GM12878 (cell line): ENCODE measurements at regions not wholly inside any gene's neighbourhood (a gene's known extent, or its start where the extent isn't known, plus 50 kb on each side); places are given as distances from the start of the nearest gene placed in this dataset.

Experiments used
- ATAC-seq: fragments of 200-7000 bp; cut with Tn5 transposase; 3 replicates; pipeline ENCODE4 v1.9.1; 2020; ENCODE audit warnings: mild to moderate bottlenecking, moderate library complexity
- BruUV-seq: library from RNA; stranded (reverse); fragments of 400-500 nt; replicated peaks from 2 replicates; lab custom pipeline; 2021; lab: Mats Ljungman, UMichigan
- CTCF ChIA-PET: fragments of 300-600 bp; sonication (Branson Sonifier 250); formaldehyde crosslinking; extraction: SDS; loops from one replicate; lab custom pipeline; 2021; ENCODE audit warnings: inconsistent platforms; lab: Yijun Ruan, JAX
- POLR2A ChIA-PET: fragments of 350-600 bp; formaldehyde crosslinking; extraction: SDS; loops from one replicate; lab custom pipeline; 2021; ENCODE audit warnings: inconsistent platforms; lab: Charles Lee
- RAD21 ChIA-PET: fragments of 300-600 bp; sonication (Branson Sonifier 250); formaldehyde crosslinking; loops from one replicate; lab custom pipeline; 2023; ENCODE audit warnings: antibody characterized with exemption; ENCODE audit not compliant: unreplicated experiment; lab: Charles Lee
- SMC1A ChIA-PET: fragments of 300-600 bp; sonication (Branson Sonifier 250); formaldehyde crosslinking; loops from one replicate; lab custom pipeline; 2023; ENCODE audit not compliant: unreplicated experiment, uncharacterized antibody; lab: Charles Lee
- DNase-seq: peaks from one replicate; pipeline ENCODE4 v3.0.0-alpha.2; 2011; ENCODE audit warnings: low read depth, low spot score
- FAIRE-seq: peaks from 3 replicates; lab custom pipeline; 2011; peaks lifted over from hg19 to GRCh38; lab: Jason Lieb, UNC
- H2AFZ ChIP-seq: 2 replicates; pipeline ENCODE4 v1.6.0; 2011; ENCODE audit warnings: low read depth, low read length, control low read depth; ENCODE audit not compliant: control insufficient read depth
- H3K27ac ChIP-seq: 2 replicates; pipeline ENCODE4 v1.5.1; 2011; ENCODE audit warnings: control low read depth; ENCODE audit not compliant: control insufficient read depth, insufficient read depth
- H3K27me3 ChIP-seq, 2 experiments: replicated peaks in 1 of 2; 2 replicates each; pipeline versions ENCODE4 v1.6.0 to v1.6.1; 2011; ENCODE audit warnings: low read length in 1 of 2; ENCODE audit not compliant: control insufficient read depth in 2 of 2, insufficient read depth in 2 of 2
- H3K36me3 ChIP-seq, 2 experiments: 2 replicates each; pipeline ENCODE4 v1.5.1; 2011; ENCODE audit warnings: low read length in 1 of 2; ENCODE audit not compliant: control insufficient read depth in 2 of 2, insufficient read depth in 2 of 2
- H3K4me1 ChIP-seq: 2 replicates; pipeline ENCODE4 v1.6.1; 2011; ENCODE audit warnings: mild to moderate bottlenecking, low read length, moderate library complexity, mixed read lengths; ENCODE audit not compliant: control insufficient read depth, insufficient read depth
- H3K4me2 ChIP-seq: 2 replicates; pipeline ENCODE4 v1.6.0; 2011; ENCODE audit warnings: control low read depth; ENCODE audit not compliant: control insufficient read depth, insufficient read depth
- H3K4me3 ChIP-seq: fragments of 200-600 bp; sonication (generic); 2 replicates; pipeline ENCODE4 v1.5.1; 2016
- H3K79me2 ChIP-seq: 2 replicates; pipeline ENCODE4 v1.6.0; 2011; ENCODE audit warnings: low read length; ENCODE audit not compliant: control insufficient read depth, insufficient read depth
- H3K9ac ChIP-seq: 2 replicates; pipeline ENCODE4 v1.8.0; 2011; ENCODE audit warnings: low read length, control low read depth, mixed read lengths; ENCODE audit not compliant: control insufficient read depth, insufficient read depth
- H3K9me3 ChIP-seq: replicated peaks from 3 replicates; pipeline ENCODE4 v1.5.1; 2011; ENCODE audit warnings: mild to moderate bottlenecking, low read length; ENCODE audit not compliant: control insufficient read depth, insufficient read depth
- H4K20me1 ChIP-seq: 2 replicates; pipeline ENCODE4 v1.6.0; 2011; ENCODE audit not compliant: control insufficient read depth, insufficient read depth
- NFXL1 ChIP-seq: fragments of 450-650 bp; IDR thresholded peaks from 2 replicates; pipeline ENCODE4 v1.6.1; 2017; ENCODE audit warnings: antibody characterized with exemption, mild to moderate bottlenecking, borderline replicate concordance
- NFYB ChIP-seq: IDR thresholded peaks from 2 replicates; pipeline ENCODE4 v1.6.1; 2011; ENCODE audit warnings: low read depth, mild to moderate bottlenecking, low read length, improper control_type of control experiment, moderate library complexity; ENCODE audit not compliant: insufficient read depth
- POLR2AphosphoS2 ChIP-seq: IDR thresholded peaks from 2 replicates; pipeline ENCODE4 v1.6.1; 2011; ENCODE audit warnings: low read depth, mild to moderate bottlenecking, low read length, improper control_type of control experiment, moderate library complexity
- RAD21 ChIP-seq: IDR thresholded peaks from 2 replicates; pipeline ENCODE4 v1.6.1; 2011; ENCODE audit warnings: mild to moderate bottlenecking, low read depth, low read length, moderate library complexity; ENCODE audit not compliant: insufficient read depth
- STAT3 ChIP-seq: IDR thresholded peaks from 2 replicates; pipeline ENCODE4 v1.6.1; 2011; ENCODE audit warnings: low read depth, low read length, improper control_type of control experiment
- ZNF217 ChIP-seq: fragments of 450-650 bp; IDR thresholded peaks from 2 replicates; pipeline ENCODE4 v1.6.1; 2017; ENCODE audit warnings: antibody characterized with exemption, mild to moderate bottlenecking
- WGBS: methylation state at CpG from one replicate; pipeline ENCODE4 v1.1.6; 2016; ENCODE audit warnings: low lambda C conversion rate; ENCODE audit not compliant: insufficient replicate concordance, insufficient coverage; ENCODE audit errors: missing lambda C conversion rate; 5-methylcytosine and 5-hydroxymethylcytosine counted together
- in situ Hi-C: fragments of 300-500 bp; cut with MboI; formaldehyde crosslinking; loops from 9 replicates; pipeline ENCODE4 v1.14.3; 2018; ENCODE audit warnings: mixed read lengths
- intact Hi-C: fragments of 100-400 bp; cut with micrococcal nuclease; formaldehyde crosslinking; loops from one replicate; pipeline ENCODE4 v1.14.2; 2022; ENCODE audit not compliant: unreplicated experiment
- TF ChIP-seq, protein P1 (sequence below): fragments of 450-650 bp; formaldehyde crosslinking; IDR thresholded peaks from 2 replicates; pipeline ENCODE4 v1.4.0; 2022; ENCODE audit warnings: mild to moderate bottlenecking, moderate library complexity
- TF ChIP-seq, protein P2 (sequence below): fragments of 450-650 bp; IDR thresholded peaks from 2 replicates; pipeline ENCODE4 v1.6.1; 2016; ENCODE audit warnings: mild to moderate bottlenecking, moderate library complexity, borderline replicate concordance
- TF ChIP-seq, protein P3 (sequence below): fragments of 450-650 bp; IDR thresholded peaks from 2 replicates; pipeline ENCODE4 v1.6.1; 2018; ENCODE audit warnings: mild to moderate bottlenecking, low read depth, moderate library complexity; ENCODE audit not compliant: partially characterized antibody
- TF ChIP-seq, protein P4 (sequence below): IDR thresholded peaks from 2 replicates; pipeline ENCODE4 v1.6.1; 2011; ENCODE audit warnings: borderline replicate concordance, low read depth, mild to moderate bottlenecking, moderate library complexity, low read length; ENCODE audit not compliant: insufficient read depth, poor library complexity, severe bottlenecking
- TF ChIP-seq, protein P5 (sequence below): fragments of 450-650 bp; IDR thresholded peaks from 2 replicates; pipeline ENCODE4 v1.6.1; 2017; ENCODE audit warnings: borderline replicate concordance

DNA sequence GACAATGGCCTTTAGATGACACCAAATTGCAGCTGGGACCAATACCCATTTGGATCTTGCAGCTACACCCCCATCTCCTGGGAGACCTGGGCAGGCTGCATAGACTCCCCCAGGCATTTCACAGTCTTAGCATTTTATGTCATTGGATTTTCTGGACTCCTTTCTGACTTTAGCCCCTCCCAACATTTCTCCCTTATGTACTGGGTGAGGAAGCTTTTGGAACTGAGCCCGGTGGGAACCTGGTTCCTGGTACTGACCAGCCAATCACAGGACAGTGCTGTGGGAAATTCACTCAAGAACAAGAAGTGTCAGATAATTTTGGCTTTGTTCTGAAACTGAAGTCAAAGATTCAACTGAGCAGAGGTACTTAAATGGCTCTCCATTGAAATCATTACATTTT is 177.7 kb downstream of the ACTR3B start:
- no TSS peak for BruUV-seq
- Histone ChIP-seq H3K4me3 (no peak overlapping the region), H3K9ac (no peak overlapping the region), H3K4me2 (no peak overlapping the region), H2AFZ (no peak overlapping the region), H3K27ac (no peak overlapping the region), H3K9me3 (no peaks in the 10 kb centered on the region), H4K20me1 (no peaks in the 10 kb centered on the region), H3K4me1 (no peaks in the 10 kb centered on the region), H3K27me3 (no peaks in the 10 kb centered on the region), H3K36me3 (no peaks in the 10 kb centered on the region), H3K79me2 (no peaks in the 10 kb centered on the region)
- WGBS, result 20% methylated on average over 1 of the region's 1 CpG
- CTCF ChIA-PET, result no interaction called here
- in situ Hi-C loops (no loop called here), intact Hi-C loops (no loop called here)
- POLR2A ChIA-PET, result no interaction called here
- no peak for DNase-seq
- no peak for FAIRE-seq
- ATAC-seq, result no peak
- SMC1A ChIA-PET, result no interaction called here
- RAD21 ChIA-PET, result no interaction called here
- TF ChIP-seq, protein P1, sequence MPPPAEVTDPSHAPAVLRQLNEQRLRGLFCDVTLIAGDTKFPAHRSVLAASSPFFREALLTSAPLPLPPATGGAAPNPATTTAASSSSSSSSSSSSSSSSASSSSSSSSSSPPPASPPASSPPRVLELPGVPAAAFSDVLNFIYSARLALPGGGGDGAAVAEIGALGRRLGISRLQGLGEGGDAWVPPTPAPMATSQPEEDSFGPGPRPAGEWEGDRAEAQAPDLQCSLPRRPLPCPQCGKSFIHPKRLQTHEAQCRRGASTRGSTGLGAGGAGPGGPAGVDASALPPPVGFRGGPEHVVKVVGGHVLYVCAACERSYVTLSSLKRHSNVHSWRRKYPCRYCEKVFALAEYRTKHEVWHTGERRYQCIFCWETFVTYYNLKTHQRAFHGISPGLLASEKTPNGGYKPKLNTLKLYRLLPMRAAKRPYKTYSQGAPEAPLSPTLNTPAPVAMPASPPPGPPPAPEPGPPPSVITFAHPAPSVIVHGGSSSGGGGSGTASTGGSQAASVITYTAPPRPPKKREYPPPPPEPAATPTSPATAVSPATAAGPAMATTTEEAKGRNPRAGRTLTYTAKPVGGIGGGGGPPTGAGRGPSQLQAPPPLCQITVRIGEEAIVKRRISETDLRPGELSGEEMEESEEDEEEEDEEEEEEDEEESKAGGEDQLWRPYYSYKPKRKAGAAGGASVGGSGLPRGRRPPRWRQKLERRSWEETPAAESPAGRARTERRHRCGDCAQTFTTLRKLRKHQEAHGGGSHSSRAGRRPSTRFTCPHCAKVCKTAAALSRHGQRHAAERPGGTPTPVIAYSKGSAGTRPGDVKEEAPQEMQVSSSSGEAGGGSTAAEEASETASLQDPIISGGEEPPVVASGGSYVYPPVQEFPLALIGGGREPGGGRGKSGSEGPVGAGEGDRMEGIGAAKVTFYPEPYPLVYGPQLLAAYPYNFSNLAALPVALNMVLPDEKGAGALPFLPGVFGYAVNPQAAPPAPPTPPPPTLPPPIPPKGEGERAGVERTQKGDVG (CRISPR knock-in tag), result no peak
- TF ChIP-seq, protein P2, sequence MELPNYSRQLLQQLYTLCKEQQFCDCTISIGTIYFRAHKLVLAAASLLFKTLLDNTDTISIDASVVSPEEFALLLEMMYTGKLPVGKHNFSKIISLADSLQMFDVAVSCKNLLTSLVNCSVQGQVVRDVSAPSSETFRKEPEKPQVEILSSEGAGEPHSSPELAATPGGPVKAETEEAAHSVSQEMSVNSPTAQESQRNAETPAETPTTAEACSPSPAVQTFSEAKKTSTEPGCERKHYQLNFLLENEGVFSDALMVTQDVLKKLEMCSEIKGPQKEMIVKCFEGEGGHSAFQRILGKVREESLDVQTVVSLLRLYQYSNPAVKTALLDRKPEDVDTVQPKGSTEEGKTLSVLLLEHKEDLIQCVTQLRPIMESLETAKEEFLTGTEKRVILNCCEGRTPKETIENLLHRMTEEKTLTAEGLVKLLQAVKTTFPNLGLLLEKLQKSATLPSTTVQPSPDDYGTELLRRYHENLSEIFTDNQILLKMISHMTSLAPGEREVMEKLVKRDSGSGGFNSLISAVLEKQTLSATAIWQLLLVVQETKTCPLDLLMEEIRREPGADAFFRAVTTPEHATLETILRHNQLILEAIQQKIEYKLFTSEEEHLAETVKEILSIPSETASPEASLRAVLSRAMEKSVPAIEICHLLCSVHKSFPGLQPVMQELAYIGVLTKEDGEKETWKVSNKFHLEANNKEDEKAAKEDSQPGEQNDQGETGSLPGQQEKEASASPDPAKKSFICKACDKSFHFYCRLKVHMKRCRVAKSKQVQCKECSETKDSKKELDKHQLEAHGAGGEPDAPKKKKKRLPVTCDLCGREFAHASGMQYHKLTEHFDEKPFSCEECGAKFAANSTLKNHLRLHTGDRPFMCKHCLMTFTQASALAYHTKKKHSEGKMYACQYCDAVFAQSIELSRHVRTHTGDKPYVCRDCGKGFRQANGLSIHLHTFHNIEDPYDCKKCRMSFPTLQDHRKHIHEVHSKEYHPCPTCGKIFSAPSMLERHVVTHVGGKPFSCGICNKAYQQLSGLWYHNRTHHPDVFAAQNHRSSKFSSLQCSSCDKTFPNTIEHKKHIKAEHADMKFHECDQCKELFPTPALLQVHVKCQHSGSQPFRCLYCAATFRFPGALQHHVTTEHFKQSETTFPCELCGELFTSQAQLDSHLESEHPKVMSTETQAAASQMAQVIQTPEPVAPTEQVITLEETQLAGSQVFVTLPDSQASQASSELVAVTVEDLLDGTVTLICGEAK, result no peak
- TF ChIP-seq STAT3 (no peak), POLR2AphosphoS2 (no peak), NFXL1 (no peak), RAD21 (no peak), ZNF217 (no peak), NFYB (no peak)
- TF ChIP-seq, protein P3, sequence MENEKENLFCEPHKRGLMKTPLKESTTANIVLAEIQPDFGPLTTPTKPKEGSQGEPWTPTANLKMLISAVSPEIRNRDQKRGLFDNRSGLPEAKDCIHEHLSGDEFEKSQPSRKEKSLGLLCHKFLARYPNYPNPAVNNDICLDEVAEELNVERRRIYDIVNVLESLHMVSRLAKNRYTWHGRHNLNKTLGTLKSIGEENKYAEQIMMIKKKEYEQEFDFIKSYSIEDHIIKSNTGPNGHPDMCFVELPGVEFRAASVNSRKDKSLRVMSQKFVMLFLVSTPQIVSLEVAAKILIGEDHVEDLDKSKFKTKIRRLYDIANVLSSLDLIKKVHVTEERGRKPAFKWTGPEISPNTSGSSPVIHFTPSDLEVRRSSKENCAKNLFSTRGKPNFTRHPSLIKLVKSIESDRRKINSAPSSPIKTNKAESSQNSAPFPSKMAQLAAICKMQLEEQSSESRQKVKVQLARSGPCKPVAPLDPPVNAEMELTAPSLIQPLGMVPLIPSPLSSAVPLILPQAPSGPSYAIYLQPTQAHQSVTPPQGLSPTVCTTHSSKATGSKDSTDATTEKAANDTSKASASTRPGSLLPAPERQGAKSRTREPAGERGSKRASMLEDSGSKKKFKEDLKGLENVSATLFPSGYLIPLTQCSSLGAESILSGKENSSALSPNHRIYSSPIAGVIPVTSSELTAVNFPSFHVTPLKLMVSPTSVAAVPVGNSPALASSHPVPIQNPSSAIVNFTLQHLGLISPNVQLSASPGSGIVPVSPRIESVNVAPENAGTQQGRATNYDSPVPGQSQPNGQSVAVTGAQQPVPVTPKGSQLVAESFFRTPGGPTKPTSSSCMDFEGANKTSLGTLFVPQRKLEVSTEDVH, result no peak
- TF ChIP-seq, protein P4, sequence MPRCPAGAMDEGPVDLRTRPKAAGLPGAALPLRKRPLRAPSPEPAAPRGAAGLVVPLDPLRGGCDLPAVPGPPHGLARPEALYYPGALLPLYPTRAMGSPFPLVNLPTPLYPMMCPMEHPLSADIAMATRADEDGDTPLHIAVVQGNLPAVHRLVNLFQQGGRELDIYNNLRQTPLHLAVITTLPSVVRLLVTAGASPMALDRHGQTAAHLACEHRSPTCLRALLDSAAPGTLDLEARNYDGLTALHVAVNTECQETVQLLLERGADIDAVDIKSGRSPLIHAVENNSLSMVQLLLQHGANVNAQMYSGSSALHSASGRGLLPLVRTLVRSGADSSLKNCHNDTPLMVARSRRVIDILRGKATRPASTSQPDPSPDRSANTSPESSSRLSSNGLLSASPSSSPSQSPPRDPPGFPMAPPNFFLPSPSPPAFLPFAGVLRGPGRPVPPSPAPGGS, result no peak
- TF ChIP-seq, protein P5, sequence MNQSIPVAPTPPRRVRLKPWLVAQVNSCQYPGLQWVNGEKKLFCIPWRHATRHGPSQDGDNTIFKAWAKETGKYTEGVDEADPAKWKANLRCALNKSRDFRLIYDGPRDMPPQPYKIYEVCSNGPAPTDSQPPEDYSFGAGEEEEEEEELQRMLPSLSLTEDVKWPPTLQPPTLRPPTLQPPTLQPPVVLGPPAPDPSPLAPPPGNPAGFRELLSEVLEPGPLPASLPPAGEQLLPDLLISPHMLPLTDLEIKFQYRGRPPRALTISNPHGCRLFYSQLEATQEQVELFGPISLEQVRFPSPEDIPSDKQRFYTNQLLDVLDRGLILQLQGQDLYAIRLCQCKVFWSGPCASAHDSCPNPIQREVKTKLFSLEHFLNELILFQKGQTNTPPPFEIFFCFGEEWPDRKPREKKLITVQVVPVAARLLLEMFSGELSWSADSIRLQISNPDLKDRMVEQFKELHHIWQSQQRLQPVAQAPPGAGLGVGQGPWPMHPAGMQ, result no peak
